ENCODE measurements at regions not wholly inside any gene's neighbourhood (a gene's known extent, or its start where the extent isn't known, plus 50 kb on each side); places are given as distances from the start of the nearest gene placed in this dataset.

DNA sequence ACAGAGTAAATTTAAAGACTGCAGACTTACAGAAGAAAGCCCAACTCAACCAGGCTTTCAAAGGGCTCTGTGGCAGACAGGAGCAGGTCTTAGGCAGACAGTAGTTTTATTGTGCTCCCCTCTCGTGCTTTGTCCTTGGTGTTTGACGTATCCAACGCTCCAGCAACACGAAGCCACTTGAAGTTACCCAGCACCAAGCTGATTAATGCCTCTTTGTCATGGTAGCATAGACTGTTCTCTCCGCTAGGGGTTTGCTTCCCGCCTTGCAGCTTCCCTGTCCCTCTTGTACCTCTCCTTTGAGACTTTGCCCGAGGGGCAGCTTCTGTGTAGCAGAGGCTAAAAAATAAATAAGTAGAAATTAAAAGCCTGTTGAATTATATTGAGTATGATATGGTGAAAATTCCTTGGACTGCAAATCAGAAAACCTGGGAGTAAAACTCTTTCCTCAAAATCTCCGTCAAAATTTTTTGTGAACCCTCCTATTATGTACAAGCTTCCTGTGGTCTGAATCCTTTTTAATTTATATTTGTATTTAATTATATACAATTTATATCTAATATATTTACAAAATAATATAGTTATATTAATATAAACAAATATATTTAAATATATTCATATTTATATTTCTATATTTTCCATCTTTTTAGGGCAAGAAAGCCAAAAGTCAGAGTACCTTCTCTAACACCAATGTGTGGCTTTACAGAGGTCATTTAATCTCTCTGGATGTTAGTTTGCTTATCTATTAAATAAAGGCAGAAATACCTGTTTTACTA is 405.4 kb downstream of the DMAC1 start:
- TF ChIP-seq, protein P1, sequence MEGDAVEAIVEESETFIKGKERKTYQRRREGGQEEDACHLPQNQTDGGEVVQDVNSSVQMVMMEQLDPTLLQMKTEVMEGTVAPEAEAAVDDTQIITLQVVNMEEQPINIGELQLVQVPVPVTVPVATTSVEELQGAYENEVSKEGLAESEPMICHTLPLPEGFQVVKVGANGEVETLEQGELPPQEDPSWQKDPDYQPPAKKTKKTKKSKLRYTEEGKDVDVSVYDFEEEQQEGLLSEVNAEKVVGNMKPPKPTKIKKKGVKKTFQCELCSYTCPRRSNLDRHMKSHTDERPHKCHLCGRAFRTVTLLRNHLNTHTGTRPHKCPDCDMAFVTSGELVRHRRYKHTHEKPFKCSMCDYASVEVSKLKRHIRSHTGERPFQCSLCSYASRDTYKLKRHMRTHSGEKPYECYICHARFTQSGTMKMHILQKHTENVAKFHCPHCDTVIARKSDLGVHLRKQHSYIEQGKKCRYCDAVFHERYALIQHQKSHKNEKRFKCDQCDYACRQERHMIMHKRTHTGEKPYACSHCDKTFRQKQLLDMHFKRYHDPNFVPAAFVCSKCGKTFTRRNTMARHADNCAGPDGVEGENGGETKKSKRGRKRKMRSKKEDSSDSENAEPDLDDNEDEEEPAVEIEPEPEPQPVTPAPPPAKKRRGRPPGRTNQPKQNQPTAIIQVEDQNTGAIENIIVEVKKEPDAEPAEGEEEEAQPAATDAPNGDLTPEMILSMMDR (IDR thresholded peaks at IDR 0.05; ENCODE audit: low read depth, low read length, missing control alignments), result no peak
- no peak for DNase-seq (ENCODE audit: low read depth)
- no peak overlapping the region for H3K4me3 ChIP-seq (ENCODE audit: low read depth, low read length)

DNA sequence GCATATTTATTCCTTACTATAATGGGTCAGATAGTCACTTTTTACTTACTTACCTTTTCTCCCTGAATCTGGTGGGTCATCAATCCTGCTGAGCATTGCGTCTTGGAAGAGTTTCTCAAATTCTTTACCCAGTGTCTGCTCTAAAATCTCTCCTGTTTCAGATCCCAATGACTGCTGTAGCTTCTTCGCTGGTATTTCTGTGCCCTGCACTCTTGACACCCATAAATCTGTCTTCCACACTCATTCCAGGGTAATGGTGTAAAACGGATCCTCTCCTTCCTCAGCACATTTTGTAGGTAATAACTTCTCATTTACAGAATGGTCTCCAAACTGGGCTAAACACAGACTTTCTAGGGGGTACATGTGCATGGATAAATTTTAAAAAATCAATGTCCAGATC is 407.4 kb downstream of the DMAC1 start:
- H3K4me3 ChIP-seq (ENCODE audit: low read depth, low read length), result no peak overlapping the region
- DNase-seq (ENCODE audit: low read depth), result no peak
- TF ChIP-seq, protein P1 (IDR thresholded peaks at IDR 0.05; ENCODE audit: low read depth, low read length, missing control alignments), result no peak

DNA sequence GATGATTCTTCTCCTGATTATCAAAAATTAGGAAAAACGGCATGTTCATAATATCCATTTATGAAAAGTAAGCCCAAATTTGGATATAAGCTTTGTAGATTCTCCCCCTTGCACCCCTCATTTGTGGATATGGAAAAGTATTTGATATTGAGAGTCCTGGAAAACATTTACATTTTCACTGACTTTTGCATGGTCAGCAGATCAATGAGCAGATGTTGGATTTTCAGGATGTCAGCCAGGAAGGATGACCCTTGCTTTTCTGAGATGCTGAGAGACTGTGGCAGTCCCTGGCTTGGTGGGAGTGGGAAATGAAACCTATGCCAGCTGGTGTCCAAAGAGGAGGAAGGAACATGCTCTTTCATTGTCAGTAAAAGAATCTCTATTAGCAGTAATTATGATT is 410.8 kb downstream of the DMAC1 start:
- no peak overlapping the region for H3K4me3 ChIP-seq (ENCODE audit: low read depth, low read length)
- DNase-seq (ENCODE audit: low read depth), result no peak
- TF ChIP-seq, protein P1 (IDR thresholded peaks at IDR 0.05; ENCODE audit: low read depth, low read length, missing control alignments), result no peak

DNA sequence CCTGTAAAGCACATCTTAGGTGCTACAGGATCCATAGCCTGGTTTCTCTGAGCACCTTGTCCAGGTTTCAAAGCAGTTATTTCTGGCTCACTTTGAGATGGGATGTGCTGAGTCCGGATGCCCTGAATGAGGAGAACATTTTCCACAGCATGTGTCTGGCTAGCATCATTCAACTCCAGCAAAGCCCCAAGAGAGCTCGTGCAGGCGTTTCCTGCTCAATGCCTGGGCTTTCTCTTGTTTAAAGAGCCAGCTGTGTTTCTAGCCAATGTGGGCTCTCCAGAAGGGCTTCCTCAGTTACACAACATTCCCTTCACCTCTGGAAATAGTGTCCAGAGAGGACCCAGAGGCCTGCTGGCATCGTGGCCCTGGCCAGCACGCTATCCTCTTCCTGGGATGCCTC is 411.7 kb downstream of the DMAC1 start:
- no peak overlapping the region for H3K4me3 ChIP-seq (ENCODE audit: low read depth, low read length)
- TF ChIP-seq, protein P1 (IDR thresholded peaks at IDR 0.05; ENCODE audit: low read depth, low read length, missing control alignments), result no peak
- no peak for DNase-seq (ENCODE audit: low read depth)

DNA sequence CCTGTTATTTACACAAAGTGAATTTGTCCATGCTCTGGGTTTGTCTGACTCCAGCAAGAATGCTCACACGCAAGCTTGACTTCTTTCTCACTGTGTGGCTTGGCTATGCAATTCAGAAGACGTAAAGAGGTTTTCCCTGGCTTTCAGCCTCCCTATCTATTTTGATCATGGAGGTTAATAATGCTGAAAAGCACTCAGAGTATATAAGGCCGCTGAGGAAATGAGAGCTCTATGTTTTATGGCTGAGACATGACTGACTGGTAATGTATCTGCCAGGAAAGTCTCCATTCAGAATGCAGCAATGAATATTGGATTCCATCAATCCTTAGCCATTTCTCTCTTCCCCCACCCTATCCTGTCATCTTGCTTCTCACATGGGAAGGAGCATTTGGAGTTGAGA is 417.3 kb downstream of the DMAC1 start:
- no peak for DNase-seq (ENCODE audit: low read depth)
- H3K4me3 ChIP-seq (ENCODE audit: low read depth, low read length), result no peak overlapping the region
- TF ChIP-seq, protein P1 (IDR thresholded peaks at IDR 0.05; ENCODE audit: low read depth, low read length, missing control alignments), result no peak

DNA sequence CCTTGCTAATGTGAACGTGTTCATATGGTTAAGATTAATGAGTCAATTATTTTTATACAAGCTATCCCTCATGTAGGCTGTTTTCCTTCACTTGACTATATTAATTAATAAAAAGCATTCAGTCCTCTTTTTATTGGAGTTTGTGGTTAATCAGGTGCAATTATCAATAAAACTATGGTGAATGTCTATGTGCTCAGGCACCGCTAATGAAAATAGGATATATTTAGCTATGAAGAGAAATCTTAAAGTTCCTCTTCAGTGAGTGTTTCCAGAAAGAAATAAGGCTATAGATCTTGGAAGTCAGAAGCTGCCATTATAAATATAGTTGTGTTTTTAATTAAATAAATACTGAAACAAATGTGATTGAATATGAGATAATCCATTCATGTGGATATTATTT is 422.1 kb downstream of the DMAC1 start:
- H3K4me3 ChIP-seq (ENCODE audit: low read depth, low read length), result no peak overlapping the region
- no peak for DNase-seq (ENCODE audit: low read depth)
- TF ChIP-seq, protein P1 (IDR thresholded peaks at IDR 0.05; ENCODE audit: low read depth, low read length, missing control alignments), result no peak

DNA sequence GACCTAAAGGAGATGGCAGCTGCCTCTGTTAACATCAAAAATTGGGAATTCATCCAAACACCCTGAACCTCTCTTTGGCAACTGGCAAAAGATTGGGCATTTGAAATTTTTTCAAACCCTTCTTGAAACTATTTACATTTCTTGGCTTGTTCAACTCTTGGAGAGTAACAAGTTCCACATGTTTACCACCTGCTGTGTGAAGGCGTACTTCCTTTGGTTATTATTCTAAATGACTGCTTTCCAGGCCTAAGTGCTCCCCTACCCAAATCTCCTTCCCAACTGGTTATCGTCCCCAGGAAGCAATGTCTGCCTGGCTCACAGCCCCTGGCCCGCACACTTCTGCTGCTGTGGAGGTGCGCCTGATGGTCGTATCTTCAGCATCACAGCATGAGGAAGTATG is 422.7 kb downstream of the DMAC1 start:
- no peak for DNase-seq (ENCODE audit: low read depth)
- no peak overlapping the region for H3K4me3 ChIP-seq (ENCODE audit: low read depth, low read length)
- TF ChIP-seq, protein P1 (IDR thresholded peaks at IDR 0.05; ENCODE audit: low read depth, low read length, missing control alignments), result no peak

Data from GM12864 (cell line).